ENCODE measurements at regions not wholly inside any gene's neighbourhood (a gene's known extent, or its start where the extent isn't known, plus 50 kb on each side); places are given as distances from the start of the nearest gene placed in this dataset.

DNA sequence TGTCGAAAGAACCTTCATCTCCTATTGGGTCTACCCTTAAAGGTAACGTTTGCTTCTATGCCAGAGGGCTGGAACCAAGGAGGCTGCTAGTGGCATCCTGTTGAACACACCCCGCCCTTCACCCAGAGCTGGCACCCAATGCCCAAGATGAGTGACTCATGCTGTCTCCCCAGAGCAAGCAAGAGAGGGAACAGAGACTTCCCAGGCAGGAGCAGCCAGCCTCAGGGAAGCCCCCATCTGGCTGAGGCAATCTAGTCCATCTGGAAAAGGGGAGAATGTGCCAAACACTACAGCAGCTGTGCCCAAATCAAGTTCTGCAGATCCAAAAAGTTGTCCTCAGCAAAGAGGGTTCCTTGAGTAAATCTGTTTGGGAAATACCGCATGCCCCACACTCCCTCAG is 91.9 kb upstream of the TP53I11 start:
- Histone ChIP-seq H3K27ac (no peak overlapping the region), H3K27me3 (no peaks in the 10 kb centered on the region), H3K4me3 (no peak overlapping the region), H3K4me1 (peaks cover 9 to 41% (median 19%) of the 10 kb centered on the region in 3 donors), H3K9me3 (peaks cover 0 to 10% (median 9%) of the 10 kb centered on the region in 3 donors), H3K36me3 (no peaks in the 10 kb centered on the region)
- no peak for DNase-seq
- intact Hi-C loops (cut with DNase I) = no loop called here
- no peak for TF ChIP-seq POLR2A (IDR thresholded peaks at IDR 0.05)
- TF ChIP-seq, protein P1, sequence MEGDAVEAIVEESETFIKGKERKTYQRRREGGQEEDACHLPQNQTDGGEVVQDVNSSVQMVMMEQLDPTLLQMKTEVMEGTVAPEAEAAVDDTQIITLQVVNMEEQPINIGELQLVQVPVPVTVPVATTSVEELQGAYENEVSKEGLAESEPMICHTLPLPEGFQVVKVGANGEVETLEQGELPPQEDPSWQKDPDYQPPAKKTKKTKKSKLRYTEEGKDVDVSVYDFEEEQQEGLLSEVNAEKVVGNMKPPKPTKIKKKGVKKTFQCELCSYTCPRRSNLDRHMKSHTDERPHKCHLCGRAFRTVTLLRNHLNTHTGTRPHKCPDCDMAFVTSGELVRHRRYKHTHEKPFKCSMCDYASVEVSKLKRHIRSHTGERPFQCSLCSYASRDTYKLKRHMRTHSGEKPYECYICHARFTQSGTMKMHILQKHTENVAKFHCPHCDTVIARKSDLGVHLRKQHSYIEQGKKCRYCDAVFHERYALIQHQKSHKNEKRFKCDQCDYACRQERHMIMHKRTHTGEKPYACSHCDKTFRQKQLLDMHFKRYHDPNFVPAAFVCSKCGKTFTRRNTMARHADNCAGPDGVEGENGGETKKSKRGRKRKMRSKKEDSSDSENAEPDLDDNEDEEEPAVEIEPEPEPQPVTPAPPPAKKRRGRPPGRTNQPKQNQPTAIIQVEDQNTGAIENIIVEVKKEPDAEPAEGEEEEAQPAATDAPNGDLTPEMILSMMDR (IDR thresholded peaks at IDR 0.05) = no peak
- WGBS, 2 donors = 30 to 35% methylated on average over 3 to 4 of the region's 4 CpGs

DNA sequence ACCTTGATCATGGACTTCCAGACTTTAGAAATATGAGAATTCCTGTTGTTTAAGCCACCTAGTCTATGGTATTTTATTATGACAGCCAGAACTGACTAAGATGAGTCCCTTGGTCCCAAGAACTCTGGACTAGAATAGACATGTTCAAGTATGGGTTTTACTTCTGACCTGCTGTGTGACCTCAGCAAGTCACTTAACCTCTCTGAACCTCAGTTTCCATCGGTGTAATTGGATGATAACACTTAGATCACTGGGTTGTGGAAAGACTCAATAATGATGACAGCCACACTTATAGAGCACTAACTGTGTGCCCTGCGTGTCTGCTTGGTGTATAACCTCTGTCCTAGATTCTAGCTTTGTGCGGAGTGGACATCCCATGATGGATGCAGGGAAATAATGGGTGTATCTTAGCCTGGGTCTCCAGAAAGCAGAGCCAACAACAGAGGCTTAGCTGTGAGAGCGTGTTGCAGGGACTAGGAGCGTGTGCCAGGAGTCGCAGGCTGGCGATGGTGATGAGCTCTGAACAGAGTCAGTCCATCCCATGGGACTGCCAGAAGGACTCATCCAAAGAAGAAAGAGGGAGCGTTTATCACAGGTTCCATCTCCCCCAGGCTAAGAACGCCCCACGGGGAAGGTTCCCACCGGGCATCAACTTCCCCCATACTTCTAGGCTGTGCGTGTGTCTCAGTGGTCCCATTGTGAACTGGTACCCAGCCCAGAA is 93.2 kb upstream of the TP53I11 start:
- Histone ChIP-seq H3K4me1 (peaks cover 9 to 41% (median 19%) of the 10 kb centered on the region in 3 donors), H3K9me3 (peaks cover 0 to 7% (median 5%) of the 10 kb centered on the region in 3 donors), H3K27me3 (no peaks in the 10 kb centered on the region), H3K4me3 (no peak overlapping the region), H3K27ac (no peak overlapping the region), H3K36me3 (no peaks in the 10 kb centered on the region)
- intact Hi-C loops (cut with DNase I) = no loop called here
- no peak for DNase-seq
- WGBS, 2 donors = 88 to 90% methylated on average over 9 to 12 of the region's 12 CpGs
- TF ChIP-seq, protein P1 (IDR thresholded peaks at IDR 0.05) = no peak
- no peak for TF ChIP-seq POLR2A (IDR thresholded peaks at IDR 0.05)

DNA sequence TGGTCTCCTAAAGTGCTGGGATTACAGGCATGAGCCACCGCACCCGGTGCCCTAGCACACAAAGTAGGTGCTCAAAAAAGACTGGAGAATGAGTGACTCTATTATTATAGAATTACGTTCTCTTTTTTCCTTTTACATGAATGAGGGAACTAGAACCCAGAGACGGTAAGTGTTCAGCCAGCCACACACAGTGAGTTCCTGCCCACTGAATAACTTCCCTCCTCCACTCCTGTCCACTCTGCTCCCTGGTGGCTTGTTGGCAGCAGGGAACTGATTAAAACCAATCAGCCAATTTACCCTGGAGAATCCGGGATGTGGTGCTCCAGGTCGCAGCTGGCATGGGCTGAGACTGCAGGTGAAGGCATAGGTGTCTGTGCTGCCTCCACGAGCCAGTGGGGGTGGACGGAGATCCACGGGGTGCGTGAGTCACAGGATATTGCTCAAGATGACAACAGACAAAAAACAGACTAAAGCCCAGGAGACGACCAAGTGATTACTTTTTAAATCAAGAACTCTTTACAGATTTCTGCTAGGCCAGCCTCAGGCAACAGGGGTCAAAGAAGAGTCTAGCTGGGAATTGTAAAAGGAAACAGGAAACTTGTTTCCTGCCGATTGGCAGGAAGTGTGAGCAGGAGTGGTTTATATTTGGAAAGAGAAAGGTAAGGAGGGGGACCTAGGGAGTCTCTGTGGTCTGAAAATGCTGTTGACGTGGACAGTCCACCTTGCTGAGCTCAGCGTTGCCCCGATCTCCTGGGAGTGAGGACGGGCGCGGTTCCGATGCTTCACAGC is 95.2 kb upstream of the TP53I11 start:
- Histone ChIP-seq H3K36me3 (no peaks in the 10 kb centered on the region), H3K4me3 (no peak overlapping the region), H3K27ac (peak overlapping the region; percentile 13 to 72 (median 46)), H3K9me3 (no peaks in the 10 kb centered on the region), H3K27me3 (no peaks in the 10 kb centered on the region), H3K4me1 (peaks cover 9 to 41% (median 19%) of the 10 kb centered on the region in 3 donors)
- TF ChIP-seq, protein P1 (IDR thresholded peaks at IDR 0.05) = no peak
- no peak for TF ChIP-seq POLR2A (IDR thresholded peaks at IDR 0.05)
- intact Hi-C loops (cut with DNase I) = no loop called here
- 46 to 48% methylated on average over 17 to 19 of the region's 19 CpGs for WGBS, 2 donors
- no peak for DNase-seq

DNA sequence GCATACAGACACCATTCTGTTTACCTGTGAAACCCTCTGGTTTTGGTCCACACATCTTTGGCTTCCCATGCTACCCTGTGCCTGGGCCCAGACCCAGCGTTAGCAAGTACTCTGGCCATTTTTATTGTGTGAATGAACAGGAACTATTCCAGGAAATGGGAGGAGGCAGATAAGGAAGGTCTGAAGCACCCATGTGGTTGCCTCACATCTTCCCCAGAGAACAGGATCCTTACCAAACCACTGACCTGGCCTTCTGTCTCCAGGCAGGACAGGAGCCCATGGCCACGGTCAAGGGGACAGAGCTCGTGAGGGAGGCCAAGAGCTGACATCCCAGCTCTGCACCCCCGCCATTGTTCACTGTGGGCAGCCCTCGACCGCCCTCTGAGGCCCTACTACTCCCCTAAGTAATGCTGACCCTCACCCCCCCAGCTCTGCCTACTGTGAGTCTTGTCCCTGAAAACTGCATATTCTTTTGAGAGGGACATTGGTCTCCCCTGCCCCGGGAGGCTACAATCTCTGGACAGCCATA is 97.7 kb upstream of the TP53I11 start:
- Histone ChIP-seq H3K4me1 (peaks cover 9 to 26% (median 14%) of the 10 kb centered on the region in 3 donors), H3K9me3 (no peaks in the 10 kb centered on the region), H3K4me3 (no peak overlapping the region), H3K36me3 (no peaks in the 10 kb centered on the region), H3K27me3 (no peaks in the 10 kb centered on the region), H3K27ac (no peak overlapping the region)
- TF ChIP-seq, protein P1 (IDR thresholded peaks at IDR 0.05) = no peak
- TF ChIP-seq POLR2A (IDR thresholded peaks at IDR 0.05) = no peak
- intact Hi-C loops (cut with DNase I) = no loop called here
- DNase-seq = no peak
- 50 to 90% methylated on average over 1 to 7 of the region's 7 CpGs for WGBS, 2 donors

All from esophagus squamous epithelium (tissue), 5 donors.